ENCODE measurements at regions not wholly inside any gene's neighbourhood (a gene's known extent, or its start where the extent isn't known, plus 50 kb on each side); places are given as distances from the start of the nearest gene placed in this dataset.

DNA sequence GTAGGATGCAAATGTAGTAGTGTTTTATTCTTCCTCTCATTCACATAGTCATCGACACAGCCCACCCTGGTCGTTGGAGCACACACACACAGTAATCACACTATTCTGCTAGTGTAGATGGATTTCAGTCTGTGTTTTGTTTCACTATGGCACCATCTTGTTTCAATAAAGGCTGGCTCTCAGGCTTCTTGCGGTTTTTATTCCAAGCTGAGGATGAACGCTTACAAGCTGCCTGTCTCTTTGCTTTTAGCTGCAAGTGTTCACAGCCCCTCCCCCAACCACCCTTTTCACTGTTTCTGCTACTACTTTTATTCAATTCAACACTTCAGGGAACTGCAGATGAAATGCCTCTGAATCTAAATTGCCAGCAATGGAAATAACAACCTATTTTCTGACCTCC lies 140.9 kb upstream of the PMFBP1 start:
- TF ChIP-seq, protein P1, sequence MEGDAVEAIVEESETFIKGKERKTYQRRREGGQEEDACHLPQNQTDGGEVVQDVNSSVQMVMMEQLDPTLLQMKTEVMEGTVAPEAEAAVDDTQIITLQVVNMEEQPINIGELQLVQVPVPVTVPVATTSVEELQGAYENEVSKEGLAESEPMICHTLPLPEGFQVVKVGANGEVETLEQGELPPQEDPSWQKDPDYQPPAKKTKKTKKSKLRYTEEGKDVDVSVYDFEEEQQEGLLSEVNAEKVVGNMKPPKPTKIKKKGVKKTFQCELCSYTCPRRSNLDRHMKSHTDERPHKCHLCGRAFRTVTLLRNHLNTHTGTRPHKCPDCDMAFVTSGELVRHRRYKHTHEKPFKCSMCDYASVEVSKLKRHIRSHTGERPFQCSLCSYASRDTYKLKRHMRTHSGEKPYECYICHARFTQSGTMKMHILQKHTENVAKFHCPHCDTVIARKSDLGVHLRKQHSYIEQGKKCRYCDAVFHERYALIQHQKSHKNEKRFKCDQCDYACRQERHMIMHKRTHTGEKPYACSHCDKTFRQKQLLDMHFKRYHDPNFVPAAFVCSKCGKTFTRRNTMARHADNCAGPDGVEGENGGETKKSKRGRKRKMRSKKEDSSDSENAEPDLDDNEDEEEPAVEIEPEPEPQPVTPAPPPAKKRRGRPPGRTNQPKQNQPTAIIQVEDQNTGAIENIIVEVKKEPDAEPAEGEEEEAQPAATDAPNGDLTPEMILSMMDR (conservative IDR thresholded peaks at IDR 0.05), result no peak
- no peak for TF ChIP-seq ZFX (IDR thresholded peaks at IDR 0.05)

Data from C4-2B (cell line).